Right hindlimb (tissue), 1 donor: ENCODE measurements at regions not wholly inside any gene's neighbourhood (a gene's known extent, or its start where the extent isn't known, plus 50 kb on each side); places are given as distances from the start of the nearest gene placed in this dataset.

Experiments used
- DNase-seq: peaks from one replicate; pipeline ENCODE4 v3.0.0-alpha.2; 2018

DNA sequence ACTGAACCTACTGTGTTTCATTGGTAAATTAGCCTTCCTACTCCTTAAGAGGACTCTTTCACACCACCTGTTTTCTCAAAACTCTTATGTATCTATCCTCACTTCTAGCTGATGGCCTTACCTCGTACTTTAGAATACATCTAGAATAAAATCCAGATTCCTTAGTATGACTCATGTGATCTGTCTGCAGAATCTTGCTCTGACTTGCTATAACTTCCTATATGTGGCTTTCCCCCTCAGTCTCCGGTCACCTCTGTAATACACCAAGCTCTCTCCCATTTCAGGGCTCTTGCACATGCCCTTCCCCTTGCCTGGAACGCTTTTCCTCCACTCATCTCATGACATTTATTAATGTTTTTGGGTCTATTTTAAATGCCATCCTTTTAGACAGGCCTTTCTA, 95.6 kb upstream of the LHCGR start:
- no peak for DNase-seq

DNA sequence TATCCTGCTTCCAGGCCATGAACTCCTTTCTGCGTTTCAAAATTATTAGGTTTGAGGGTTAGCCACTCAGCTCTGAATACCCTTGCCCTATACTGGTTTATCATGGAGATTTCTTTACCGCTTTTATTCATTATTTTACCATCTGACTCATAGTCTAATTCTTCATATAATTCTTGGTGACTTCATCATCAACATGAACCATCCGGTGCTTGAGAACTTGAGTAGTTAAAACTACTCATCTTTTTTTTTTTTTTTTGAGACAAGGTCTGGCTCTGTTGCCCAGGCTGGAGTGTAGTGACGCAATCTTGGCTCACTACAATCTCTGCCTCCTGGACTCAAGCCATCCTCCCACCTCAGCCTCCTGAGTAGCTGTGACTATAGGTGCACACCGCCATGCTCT, 94.2 kb upstream of the LHCGR start:
- no peak for DNase-seq

DNA sequence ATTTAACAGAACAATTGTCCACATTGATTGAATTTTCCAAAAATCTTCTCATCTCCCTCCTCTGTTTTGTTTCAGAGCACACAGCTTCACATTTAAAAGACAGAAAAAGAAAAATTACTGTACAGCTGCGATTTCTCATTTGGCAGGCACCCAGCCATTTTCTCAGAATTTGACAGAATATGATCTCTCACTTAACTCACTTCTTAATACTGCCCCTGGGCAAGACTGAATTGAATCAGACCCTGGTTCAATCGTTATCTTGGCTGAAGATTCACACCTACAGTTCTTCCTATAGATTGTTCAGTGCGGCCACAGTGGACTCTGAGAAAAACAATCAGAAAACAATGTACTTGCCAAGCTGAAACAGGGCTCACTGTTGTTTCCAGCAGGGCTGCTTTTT, 90.2 kb upstream of the LHCGR start:
- no peak for DNase-seq

DNA sequence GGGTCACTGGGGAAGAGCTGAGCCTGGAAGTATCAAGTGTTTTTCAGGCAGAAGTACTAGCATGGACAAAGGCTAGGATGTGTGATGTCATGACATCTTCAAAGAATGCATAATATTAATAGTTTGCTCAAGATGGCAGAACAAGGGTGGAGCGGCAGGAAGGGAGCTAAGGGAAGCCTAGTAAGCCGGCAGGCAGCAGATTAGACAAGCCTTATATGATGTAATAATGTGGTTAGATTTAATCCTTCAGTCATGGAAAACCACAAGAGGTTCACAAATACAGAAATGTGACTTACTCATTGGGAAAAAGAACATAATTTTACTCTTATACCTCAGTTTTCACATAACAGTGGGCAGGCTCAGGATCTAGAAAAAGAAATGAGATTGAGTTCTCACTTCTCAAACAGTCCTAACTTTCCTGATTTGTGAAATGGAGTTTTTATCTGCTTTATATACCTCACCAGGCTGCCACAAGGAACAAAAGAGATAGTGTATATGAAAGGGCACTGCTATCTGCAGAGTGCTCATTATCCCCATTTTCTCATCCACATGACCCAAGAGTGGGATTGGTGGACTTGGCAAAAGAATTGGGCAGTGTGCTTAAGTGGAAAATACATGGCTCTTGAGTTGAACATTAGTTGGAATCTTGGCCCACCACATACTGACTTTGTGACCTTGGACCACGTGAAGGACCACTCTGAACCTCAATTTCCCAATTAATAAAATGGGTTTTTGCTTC, 89.1 kb upstream of the LHCGR start:
- no peak for DNase-seq

DNA sequence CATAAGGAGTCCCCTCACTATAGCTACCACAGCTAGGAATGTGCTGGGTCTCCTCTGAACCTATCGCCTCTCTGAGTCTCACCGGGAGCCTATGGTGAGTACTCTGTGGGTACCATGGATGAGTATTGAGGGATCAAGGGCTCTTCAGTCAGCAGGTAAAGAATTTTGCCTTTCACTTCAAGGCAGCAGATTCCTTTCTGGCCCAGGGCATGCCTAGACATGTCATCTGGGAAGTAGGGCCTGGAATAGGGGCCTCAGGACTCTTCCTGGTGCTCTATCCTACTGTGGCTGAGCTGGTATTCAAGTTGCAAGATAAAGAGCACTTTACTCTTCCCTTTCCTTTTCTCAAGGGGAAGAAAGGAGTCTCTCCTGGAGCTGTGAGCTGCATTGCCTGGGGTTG, 85.6 kb upstream of the LHCGR start:
- DNase-seq, result no peak

DNA sequence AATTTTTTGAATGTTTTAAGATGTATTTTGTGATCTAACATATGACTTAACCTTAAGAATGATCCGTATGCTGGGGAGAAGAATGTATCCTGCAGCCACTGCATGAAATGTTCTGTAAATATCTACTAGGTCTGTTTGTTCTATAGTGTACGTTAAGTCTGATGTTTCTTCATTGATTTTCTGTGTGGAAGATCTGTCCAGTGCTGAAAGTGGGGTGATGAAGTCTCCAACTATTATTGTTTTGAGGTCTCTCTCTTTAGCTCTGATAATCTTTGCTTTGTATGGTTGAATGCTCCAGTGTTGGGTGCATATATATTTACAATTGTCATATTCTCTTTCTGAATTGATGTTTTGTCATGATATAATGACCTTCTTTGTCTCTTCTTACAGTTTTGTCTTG, 82.5 kb upstream of the LHCGR start:
- DNase-seq, result no peak

DNA sequence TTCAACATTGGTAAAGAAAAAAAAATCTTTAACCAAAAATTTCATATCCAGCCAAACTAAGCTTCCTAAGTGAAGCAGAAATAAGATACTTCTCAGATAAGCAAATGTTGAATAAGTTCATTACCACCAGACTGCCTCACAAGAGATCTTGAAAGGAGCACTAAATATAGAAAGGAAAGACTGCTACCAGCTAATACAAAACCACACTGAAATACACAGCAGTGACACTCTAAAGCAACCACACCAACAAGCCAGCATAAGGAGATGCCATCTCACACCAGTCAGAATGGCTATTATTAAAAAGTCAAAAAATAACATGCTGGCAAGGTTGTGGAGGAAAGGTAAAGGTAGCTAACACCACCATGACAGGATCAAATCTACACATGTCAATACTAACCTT, 74.0 kb upstream of the LHCGR start:
- no peak for DNase-seq

DNA sequence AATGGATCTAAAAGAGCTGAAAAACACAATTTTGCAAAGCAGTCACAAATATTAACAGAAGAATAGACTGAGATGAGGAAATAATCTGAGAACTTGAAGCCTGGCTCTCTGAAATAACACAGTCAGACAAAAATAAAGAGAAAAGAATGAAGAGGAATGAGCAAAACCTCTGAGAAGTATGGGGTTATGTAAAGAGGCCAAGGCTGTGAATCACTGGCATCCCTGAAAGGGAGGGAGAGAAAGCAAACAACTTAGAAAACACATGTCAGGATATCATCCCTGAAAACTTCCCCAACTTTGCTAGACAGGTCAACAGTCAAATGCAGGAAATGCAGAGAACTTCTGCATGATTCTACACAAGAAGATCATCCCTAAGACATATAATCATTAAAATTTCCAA, 73.5 kb upstream of the LHCGR start:
- no peak for DNase-seq

DNA sequence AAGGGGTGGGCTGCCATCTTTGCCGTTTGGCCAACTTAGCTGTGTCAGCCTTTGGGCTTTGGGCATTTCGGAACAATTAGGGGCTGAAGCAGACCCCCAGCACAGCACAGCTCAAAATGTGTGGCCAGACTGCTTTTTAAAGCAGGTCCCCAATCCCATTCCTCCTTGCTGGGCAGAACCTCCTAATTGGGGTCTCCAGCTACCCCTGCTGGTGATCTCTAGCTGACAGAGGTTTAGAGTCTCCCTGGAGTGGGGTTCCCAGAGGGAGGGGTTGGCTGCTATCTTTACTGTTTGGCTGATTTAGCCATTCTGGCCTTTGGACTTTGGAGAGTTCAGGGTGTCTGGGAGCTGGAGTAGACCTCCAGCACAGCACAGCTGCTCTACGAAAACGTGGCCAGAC, 71.5 kb upstream of the LHCGR start:
- DNase-seq, result no peak

DNA sequence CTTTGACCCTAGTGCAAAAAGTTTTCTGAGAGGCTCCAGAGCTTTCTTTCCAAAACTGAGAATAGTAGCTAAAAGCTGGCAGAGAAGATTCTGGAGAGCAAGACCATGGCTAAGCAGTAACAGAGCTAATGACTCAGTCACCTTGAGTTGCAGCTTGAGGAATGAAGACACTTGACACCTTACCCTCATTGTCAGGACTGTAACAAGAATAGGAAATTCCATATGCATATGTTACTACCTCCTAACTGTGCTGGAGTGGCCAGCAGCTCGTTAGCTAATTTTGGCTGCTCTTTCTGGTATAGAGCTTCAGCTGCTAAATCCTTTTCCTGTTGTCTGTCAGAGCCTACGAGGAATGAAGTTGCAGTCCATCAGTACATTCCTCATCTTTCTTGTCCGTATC, 68.6 kb upstream of the LHCGR start:
- DNase-seq, result no peak

DNA sequence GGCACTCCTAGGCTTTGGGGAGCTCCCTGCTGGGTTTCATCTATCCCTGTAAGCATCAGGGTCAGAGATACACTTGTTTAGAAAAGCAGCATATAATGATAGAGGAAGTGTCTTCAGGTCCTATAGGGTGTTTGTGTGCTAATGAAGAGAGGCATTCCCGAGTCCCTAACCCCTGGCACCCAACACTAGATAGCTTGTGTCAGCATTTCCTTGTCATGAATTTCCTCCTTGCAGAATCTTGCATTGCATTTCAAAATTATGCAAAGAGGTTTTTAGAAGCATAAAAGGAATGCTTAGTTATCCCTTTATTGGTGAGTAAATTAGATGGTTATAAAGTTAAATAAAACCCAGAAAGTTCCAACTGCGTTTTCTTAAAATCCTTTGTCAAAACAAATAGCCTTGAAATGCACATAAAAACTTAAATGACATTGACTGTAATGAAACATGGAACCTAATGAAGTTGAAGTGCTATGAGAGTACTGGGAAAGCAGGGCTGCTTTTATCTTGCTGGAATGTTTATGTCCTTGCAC, 63.7 kb upstream of the LHCGR start:
- DNase-seq, result no peak

DNA sequence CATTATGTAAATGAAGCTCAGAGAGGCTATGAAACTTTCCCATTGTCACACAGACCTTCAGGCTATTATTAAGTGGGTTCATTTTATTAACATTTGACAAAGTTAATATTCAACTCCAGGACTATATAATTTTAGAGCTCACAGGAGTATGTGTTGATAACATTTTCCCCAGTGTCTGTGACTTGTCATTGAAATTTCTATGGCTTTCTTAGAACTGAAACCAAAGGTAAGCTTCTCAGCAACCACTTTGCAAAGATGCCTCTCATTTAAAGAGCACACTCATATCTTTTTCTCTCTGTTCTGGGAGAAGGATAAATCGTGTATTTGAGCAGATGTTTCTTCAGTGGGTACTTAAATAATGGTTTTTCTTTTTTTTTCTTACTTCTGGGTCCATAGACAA, 61.8 kb upstream of the LHCGR start:
- DNase-seq, result no peak

DNA sequence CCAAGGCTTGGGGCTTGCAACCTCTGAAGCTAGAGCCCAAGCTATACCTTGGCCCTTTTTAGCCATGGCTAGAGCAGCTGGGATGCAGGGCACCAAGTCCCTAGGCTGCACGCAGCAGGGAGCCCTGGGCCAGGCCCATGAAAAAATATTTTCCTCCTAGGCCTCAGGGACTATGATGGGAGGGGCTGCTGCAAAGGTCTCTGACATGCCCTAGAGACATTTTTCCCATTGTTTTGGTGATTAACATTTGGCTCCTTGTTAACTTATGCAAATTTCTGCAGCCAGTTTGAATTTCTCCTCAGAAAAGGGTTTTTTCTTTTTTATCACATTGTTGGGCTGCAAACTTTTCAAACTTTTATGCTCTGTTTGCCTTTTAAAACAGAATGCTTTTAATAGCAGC, 56.9 kb upstream of the LHCGR start:
- DNase-seq, result no peak

DNA sequence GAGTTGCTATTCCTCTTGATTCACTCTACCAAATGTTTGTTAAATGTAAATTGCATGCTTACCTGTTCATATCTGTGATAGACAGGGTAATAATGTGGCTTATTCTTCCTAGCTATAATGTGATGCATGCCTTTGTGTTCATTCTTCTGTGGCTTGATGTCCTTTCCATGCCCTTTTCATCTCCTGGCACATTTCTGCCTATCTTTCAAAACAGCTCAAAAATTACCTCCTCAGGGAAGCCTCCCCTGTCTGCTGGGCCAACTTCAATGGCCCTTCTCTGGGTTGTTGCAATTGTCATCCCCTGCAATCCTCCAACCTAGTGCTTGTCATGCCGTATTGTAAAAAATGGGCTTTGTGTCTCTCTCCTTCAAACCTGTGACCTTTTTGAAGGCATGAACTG, 52.8 kb upstream of the LHCGR start:
- DNase-seq, result no peak
